ENCODE measurements at regions not wholly inside any gene's neighbourhood (a gene's known extent, or its start where the extent isn't known, plus 50 kb on each side); places are given as distances from the start of the nearest gene placed in this dataset.

DNA sequence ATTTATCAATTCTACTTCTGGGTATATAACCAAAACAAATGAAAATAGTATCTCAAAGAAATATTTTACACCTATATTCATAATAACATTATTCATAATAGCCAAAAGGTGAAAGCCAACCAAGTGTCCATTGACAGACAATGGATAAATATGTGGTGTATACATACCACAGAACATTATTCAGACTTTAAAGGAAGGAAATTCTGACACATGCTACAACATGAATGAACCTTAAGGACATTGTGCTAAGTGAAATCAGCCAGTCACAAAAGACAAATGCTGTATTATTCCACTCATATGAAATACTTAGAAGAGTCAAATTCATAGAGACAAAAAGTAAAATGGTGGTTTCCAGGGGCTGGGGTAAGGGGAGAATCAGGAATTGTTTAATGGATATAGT lies 370.5 kb upstream of the CHAC2 start:
- TF ChIP-seq CTCF (IDR thresholded peaks at IDR 0.05) (no peak), POLR2A (IDR thresholded peaks at IDR 0.05) (no peak)

All from right lobe of liver (tissue), 4 donors.